OCI-LY1 (cell line): ENCODE measurements at regions not wholly inside any gene's neighbourhood (a gene's known extent, or its start where the extent isn't known, plus 50 kb on each side); places are given as distances from the start of the nearest gene placed in this dataset.

ENCODE experiments used
- H2AFZ ChIP-seq: fragments of 200-600 bp; sonication (generic), shearing (Covaris generic); 2 replicates; pipeline ENCODE4 v1.6.0; 2014; ENCODE audit warnings: antibody characterized with exemption, mild to moderate bottlenecking, low read length
- H3F3A ChIP-seq: fragments of 200-600 bp; sonication (generic), shearing (Covaris generic); 2 replicates; pipeline ENCODE4 v1.6.0; 2014; ENCODE audit warnings: mild to moderate bottlenecking, antibody characterized with exemption, low read length, moderate library complexity; ENCODE audit not compliant: insufficient read depth
- H3K27ac ChIP-seq: fragments of 200-600 bp; sonication (generic); 2 replicates; pipeline ENCODE4 v1.5.1; 2014; ENCODE audit warnings: low read length, mixed run types, mild to moderate bottlenecking, low read depth; ENCODE audit not compliant: poor library complexity, severe bottlenecking
- H3K27me3 ChIP-seq: fragments of 200-600 bp; sonication (generic); 2 replicates; pipeline ENCODE4 v1.6.0; 2014; ENCODE audit warnings: antibody characterized with exemption, mild to moderate bottlenecking, low read length, moderate library complexity; ENCODE audit not compliant: insufficient read depth
- H3K36me3 ChIP-seq: fragments of 200-600 bp; sonication (generic); 2 replicates; pipeline ENCODE4 v1.6.1; 2014; ENCODE audit warnings: mild to moderate bottlenecking, antibody characterized with exemption, low read length, moderate library complexity, mixed read lengths; ENCODE audit not compliant: insufficient read depth
- H3K4me1 ChIP-seq: fragments of 200-600 bp; sonication (generic); 2 replicates; pipeline ENCODE4 v1.5.1; 2014; ENCODE audit warnings: mild to moderate bottlenecking, low read length, moderate library complexity; ENCODE audit not compliant: insufficient read depth, severe bottlenecking
- H3K4me2 ChIP-seq: fragments of 200-600 bp; sonication (generic), shearing (Covaris generic); 2 replicates; pipeline ENCODE4 v1.6.1; 2014; ENCODE audit warnings: low read length
- H3K4me3 ChIP-seq: fragments of 200-600 bp; sonication (generic); 2 replicates; pipeline ENCODE4 v1.5.1; 2014; ENCODE audit warnings: low read length, low read depth, mild to moderate bottlenecking, mixed read lengths; ENCODE audit not compliant: poor library complexity, severe bottlenecking
- H3K79me2 ChIP-seq: fragments of 200-600 bp; shearing (Covaris generic); 2 replicates; pipeline ENCODE4 v1.6.1; 2016; ENCODE audit warnings: mixed run types, low read length, mixed read lengths; ENCODE audit not compliant: insufficient read depth
- H3K9ac ChIP-seq: fragments of 200-600 bp; sonication (generic), shearing (Covaris generic); 2 replicates; pipeline ENCODE4 v1.6.1; 2014; ENCODE audit warnings: mild to moderate bottlenecking, low read length, mixed read lengths
- H3K9me2 ChIP-seq: fragments of 200-600 bp; sonication (generic), shearing (Covaris generic); 2 replicates; pipeline ENCODE4 v1.6.1; 2014; ENCODE audit warnings: low read depth, mild to moderate bottlenecking, low read length, mixed read lengths
- H3K9me3 ChIP-seq: fragments of 200-600 bp; shearing (Covaris generic); 2 replicates; pipeline ENCODE4 v1.6.1; 2014; ENCODE audit warnings: low read length, mixed read lengths
- H4K20me1 ChIP-seq: fragments of 200-600 bp; sonication (generic), shearing (Covaris generic); 2 replicates; pipeline ENCODE4 v1.6.0; 2016; ENCODE audit warnings: mild to moderate bottlenecking, low read length; ENCODE audit not compliant: insufficient read depth
- EZH2 ChIP-seq: fragments of 200-600 bp; sonication (generic), shearing (Covaris generic); IDR thresholded peaks from 2 replicates; pipeline ENCODE4 v1.8.0; 2017; ENCODE audit warnings: borderline replicate concordance, mixed run types, mild to moderate bottlenecking, antibody characterized with exemption, low read length, moderate library complexity, mixed read lengths
- TF ChIP-seq, protein P1 (sequence below): fragments of 200-600 bp; sonication (generic), shearing (Covaris generic); IDR thresholded peaks from 2 replicates; pipeline ENCODE4 v1.5.1; 2017; ENCODE audit warnings: mild to moderate bottlenecking, antibody characterized with exemption, low read length, moderate library complexity, mixed read lengths

DNA sequence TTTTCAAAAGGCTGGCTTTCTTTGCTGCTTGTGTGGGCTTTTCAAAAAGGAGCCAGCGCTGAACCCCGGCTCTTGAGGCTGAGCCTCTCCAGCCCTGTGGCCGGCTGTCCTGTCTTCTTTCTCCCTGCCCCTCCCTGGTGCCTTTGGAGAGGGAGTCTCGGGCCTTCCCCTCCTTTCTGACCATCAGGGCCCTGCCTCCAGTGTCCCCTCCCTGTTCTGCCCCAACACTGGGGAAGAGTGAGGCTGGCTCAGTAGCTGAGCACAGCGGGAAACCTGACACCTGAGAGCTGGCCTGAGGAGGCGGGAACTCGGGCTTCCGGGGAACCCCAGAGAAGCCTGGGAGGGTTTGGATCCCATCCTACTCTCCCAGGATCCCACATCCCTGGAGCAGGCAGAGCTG, 232.1 kb downstream of the LOXHD1 start:
- TF ChIP-seq, protein P1, sequence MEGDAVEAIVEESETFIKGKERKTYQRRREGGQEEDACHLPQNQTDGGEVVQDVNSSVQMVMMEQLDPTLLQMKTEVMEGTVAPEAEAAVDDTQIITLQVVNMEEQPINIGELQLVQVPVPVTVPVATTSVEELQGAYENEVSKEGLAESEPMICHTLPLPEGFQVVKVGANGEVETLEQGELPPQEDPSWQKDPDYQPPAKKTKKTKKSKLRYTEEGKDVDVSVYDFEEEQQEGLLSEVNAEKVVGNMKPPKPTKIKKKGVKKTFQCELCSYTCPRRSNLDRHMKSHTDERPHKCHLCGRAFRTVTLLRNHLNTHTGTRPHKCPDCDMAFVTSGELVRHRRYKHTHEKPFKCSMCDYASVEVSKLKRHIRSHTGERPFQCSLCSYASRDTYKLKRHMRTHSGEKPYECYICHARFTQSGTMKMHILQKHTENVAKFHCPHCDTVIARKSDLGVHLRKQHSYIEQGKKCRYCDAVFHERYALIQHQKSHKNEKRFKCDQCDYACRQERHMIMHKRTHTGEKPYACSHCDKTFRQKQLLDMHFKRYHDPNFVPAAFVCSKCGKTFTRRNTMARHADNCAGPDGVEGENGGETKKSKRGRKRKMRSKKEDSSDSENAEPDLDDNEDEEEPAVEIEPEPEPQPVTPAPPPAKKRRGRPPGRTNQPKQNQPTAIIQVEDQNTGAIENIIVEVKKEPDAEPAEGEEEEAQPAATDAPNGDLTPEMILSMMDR, result no peak
- TF ChIP-seq EZH2, result no peak
- Histone ChIP-seq H4K20me1 (no peaks in the 10 kb centered on the region), H3K9ac (no peak overlapping the region), H3K4me1 (no peaks in the 10 kb centered on the region), H2AFZ (no peak overlapping the region), H3K27ac (no peak overlapping the region), H3K4me3 (no peak overlapping the region), H3K9me2 (no peaks in the 10 kb centered on the region), H3K4me2 (no peak overlapping the region), H3F3A (no peaks in the 10 kb centered on the region), H3K27me3 (no peaks in the 10 kb centered on the region), H3K36me3 (no peaks in the 10 kb centered on the region), H3K9me3 (no peaks in the 10 kb centered on the region), H3K79me2 (no peaks in the 10 kb centered on the region)

DNA sequence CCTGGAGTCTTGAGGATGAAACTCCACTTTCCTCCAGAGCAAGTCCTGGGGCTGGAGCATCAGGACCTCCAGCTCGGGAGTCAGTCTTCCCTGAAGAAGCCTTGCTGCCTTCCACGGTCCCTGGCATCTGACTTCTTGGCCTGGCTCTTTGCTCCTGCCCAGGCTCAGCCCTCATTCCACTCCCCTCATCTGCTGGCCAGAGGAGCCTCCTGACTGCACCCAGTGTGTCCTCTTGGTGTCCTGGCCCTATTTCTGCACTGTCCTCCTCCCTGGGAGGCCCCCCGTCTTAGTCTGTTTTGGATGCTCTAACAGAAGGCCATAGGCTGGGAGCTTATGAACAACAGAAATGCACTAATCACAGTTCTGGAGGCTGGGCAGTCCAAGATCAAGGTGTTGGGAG, 231.5 kb downstream of the LOXHD1 start:
- no peaks in the 10 kb centered on the region for H3K9me3 ChIP-seq
- H3F3A ChIP-seq, result no peaks in the 10 kb centered on the region
- no peak overlapping the region for H3K27ac ChIP-seq
- H3K36me3 ChIP-seq, result no peaks in the 10 kb centered on the region
- H2AFZ ChIP-seq, result no peak overlapping the region
- no peak overlapping the region for H3K4me2 ChIP-seq
- no peaks in the 10 kb centered on the region for H3K27me3 ChIP-seq
- no peaks in the 10 kb centered on the region for H3K79me2 ChIP-seq
- H3K4me1 ChIP-seq, result no peaks in the 10 kb centered on the region
- TF ChIP-seq, protein P1, result no peak
- TF ChIP-seq EZH2, result no peak
- no peaks in the 10 kb centered on the region for H3K9me2 ChIP-seq
- H3K9ac ChIP-seq, result no peak overlapping the region
- no peaks in the 10 kb centered on the region for H4K20me1 ChIP-seq
- H3K4me3 ChIP-seq, result no peak overlapping the region

DNA sequence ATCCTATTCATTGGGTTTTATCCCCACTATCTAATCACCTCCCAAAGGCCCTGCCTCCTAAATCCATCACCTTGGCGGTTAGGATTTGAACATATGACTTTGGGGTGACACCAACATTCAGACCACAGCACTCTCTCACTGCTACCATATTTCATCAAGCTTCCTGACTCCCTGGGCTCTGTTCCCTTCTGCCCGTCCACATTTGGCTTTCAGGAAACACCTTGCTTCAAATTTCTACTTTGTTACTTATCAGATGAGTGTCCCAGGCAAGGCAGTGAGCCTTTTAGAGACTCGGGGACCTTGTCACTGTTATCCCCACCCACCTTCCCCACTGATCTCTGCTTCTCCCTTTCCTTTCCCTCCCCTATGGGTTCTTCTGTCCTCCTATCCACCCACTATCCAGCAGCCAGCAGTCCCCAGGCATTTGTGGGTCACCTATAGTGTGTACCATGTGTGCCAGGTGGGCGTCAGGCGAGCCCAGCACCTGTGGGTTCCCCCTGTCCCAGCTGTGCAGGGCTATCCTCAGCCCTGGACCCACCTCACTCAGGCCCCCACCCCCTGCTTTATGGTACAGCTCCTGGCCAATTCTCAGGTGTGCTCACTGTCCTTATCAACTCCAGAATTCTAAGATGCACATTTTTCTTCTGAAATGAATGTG, 230.9 kb downstream of the LOXHD1 start:
- Histone ChIP-seq H3K79me2 (no peaks in the 10 kb centered on the region), H3F3A (no peaks in the 10 kb centered on the region), H4K20me1 (no peaks in the 10 kb centered on the region), H3K4me2 (no peak overlapping the region), H3K27me3 (no peaks in the 10 kb centered on the region), H3K36me3 (no peaks in the 10 kb centered on the region), H2AFZ (no peak overlapping the region), H3K9ac (no peak overlapping the region), H3K9me3 (no peaks in the 10 kb centered on the region), H3K9me2 (no peaks in the 10 kb centered on the region), H3K4me3 (no peak overlapping the region), H3K27ac (no peak overlapping the region), H3K4me1 (no peaks in the 10 kb centered on the region)
- TF ChIP-seq, protein P1, result no peak
- TF ChIP-seq EZH2, result no peak
